SKM-1 treated with dmso at 0.1 percent for 144 hours (cell line): ENCODE measurements at regions not wholly inside any gene's neighbourhood (a gene's known extent, or its start where the extent isn't known, plus 50 kb on each side); places are given as distances from the start of the nearest gene placed in this dataset.
"Not testable (repeated sequence)": the region's sequence is repeated elsewhere in the genome, so short reads cannot be mapped to it uniquely, and the experiment has no call there.

ENCODE experiments used
- DNase-seq: peaks from one replicate; lab custom pipeline; 2025; ENCODE audit not compliant: unreplicated experiment; lab: John Stamatoyannopoulos, UW

GRCh38 chr12:128083132-128083729, 183.7 kb upstream of the TMEM132C start:
- DNase-seq, result no peak

GRCh38 chr12:128088926-128089325, 178.0 kb upstream of the TMEM132C start:
- no peak for DNase-seq

GRCh38 chr12:128089961-128090360, 177.0 kb upstream of the TMEM132C start:
- no peak for DNase-seq

- DNase-seq, result no peak
Measured at GRCh38 chr12:128091101-128091720, 175.8 kb upstream of the TMEM132C start.

- DNase-seq, result no peak
Measured at GRCh38 chr12:128091951-128092382, 175.0 kb upstream of the TMEM132C start.

- DNase-seq, result no peak
Measured at GRCh38 chr12:128098730-128099129, 168.2 kb upstream of the TMEM132C start.

GRCh38 chr12:128103152-128103551, 163.8 kb upstream of the TMEM132C start:
- no peak for DNase-seq

- DNase-seq, result no peak
Measured at GRCh38 chr12:128109236-128109635, 157.7 kb upstream of the TMEM132C start.

GRCh38 chr12:128109636-128110035, 157.3 kb upstream of the TMEM132C start:
- no peak for DNase-seq

- no peak for DNase-seq
Measured at GRCh38 chr12:128111333-128111732, 155.6 kb upstream of the TMEM132C start.

GRCh38 chr12:128111951-128112350, 155.0 kb upstream of the TMEM132C start:
- DNase-seq, result no peak

- DNase-seq, result not testable (repeated sequence)
Measured at GRCh38 chr12:128113250-128113649, 153.7 kb upstream of the TMEM132C start.

- DNase-seq, result no peak
Measured at GRCh38 chr12:128114485-128114884, 152.5 kb upstream of the TMEM132C start.

GRCh38 chr12:128116537-128116936, 150.4 kb upstream of the TMEM132C start:
- no peak for DNase-seq

- DNase-seq, result no peak
Measured at GRCh38 chr12:128120035-128120434, 146.9 kb upstream of the TMEM132C start.

GRCh38 chr12:128121424-128121823, 145.5 kb upstream of the TMEM132C start:
- no peak for DNase-seq

- DNase-seq, result no peak
Measured at GRCh38 chr12:128123096-128123495, 143.9 kb upstream of the TMEM132C start.

- DNase-seq, result no peak
Measured at GRCh38 chr12:128131955-128132354, 135.0 kb upstream of the TMEM132C start.

GRCh38 chr12:128133321-128134073, 133.5 kb upstream of the TMEM132C start:
- no peak for DNase-seq

GRCh38 chr12:128137140-128137539, 129.8 kb upstream of the TMEM132C start:
- no peak for DNase-seq

- no peak for DNase-seq
Measured at GRCh38 chr12:128138125-128138524, 128.8 kb upstream of the TMEM132C start.

- no peak for DNase-seq
Measured at GRCh38 chr12:128140551-128140950, 126.4 kb upstream of the TMEM132C start.
